ENCODE measurements at regions not wholly inside any gene's neighbourhood (a gene's known extent, or its start where the extent isn't known, plus 50 kb on each side); places are given as distances from the start of the nearest gene placed in this dataset.

DNA sequence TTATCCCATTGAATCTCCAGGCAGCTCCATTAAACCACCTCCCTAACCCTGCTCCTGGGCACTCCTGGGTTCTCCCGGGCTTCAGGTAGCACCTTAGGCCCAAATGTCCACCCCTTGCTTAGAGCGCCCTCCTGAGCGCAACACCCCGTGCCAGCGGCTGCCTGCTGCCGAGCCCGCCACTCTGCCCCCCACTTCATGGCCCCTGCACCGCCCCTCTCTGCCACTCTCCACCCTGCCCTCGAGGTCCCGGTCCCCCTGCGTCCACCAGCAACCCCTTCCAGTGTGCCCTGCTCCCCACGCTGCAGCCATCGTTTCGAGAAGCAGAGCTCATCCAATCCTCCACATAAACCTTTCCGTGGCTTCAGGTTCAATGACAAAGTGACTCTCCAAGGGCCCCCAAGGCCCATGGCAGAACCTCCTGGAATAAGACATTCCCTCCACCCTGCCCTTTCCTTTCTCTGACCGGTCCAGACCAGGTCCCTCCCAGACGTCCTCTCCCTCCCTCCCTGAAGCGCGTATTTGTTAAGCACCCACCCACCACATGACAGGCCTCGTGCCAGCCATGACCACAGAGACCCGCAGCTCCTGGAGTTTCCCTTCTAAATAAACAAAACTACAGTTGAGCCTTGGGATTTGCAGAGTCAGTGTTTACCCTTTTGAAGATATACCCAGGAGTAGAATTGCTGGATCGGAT lies 66.6 kb downstream of the ARHGEF18 start:
- Histone ChIP-seq H3K27ac (ENCODE audit: extremely low read length, insufficient read depth, low read length) (peak overlapping the region; percentile 61), H2AFZ (ENCODE audit: low read length) (no peak overlapping the region), H3K27me3 (ENCODE audit: control insufficient read depth in 1 of 2, insufficient read depth in 2 of 2, low read length in 2 of 2) (no peaks in the 10 kb centered on the region), H3K4me3 (replicated peaks in 1 of 3; ENCODE audit: insufficient read depth in 1 of 3, low read depth in 2 of 3, low read length in 3 of 3) (peak overlapping the region in 2 of 3 experiments; percentile 15 to 35; a peak in 3 of 6 replicates), H3K4me2 (ENCODE audit: low read depth, low read length) (peak overlapping the region; percentile 53), H3K79me2 (ENCODE audit: insufficient read depth, low read length) (peaks cover 6% of the 10 kb centered on the region), H3K9ac (ENCODE audit: insufficient read depth, low read depth, low read length) (peak overlapping the region; percentile 23; the same call in 1 of the 2 replicates), H3K9me3 (ENCODE audit: low read length) (no peaks in the 10 kb centered on the region), H3K4me1 (ENCODE audit: insufficient read depth, low read length) (peaks cover 14% of the 10 kb centered on the region), H4K20me1 (ENCODE audit: insufficient read depth, low read length) (no peaks in the 10 kb centered on the region), H3K36me3 (replicated peaks in 1 of 2; ENCODE audit: control insufficient read depth in 1 of 2, insufficient read depth in 2 of 2, low read length in 2 of 2) (no peaks in the 10 kb centered on the region; a peak in 1 of 5 replicates)
- ChIA-PET CTCF (ENCODE audit: low intra/inter-chr PET ratio, low total read pairs) (no interaction called here), POLR2A (interaction anchor here (0.9 to 2.0 kb wide), 2 partner anchors 20 to 316 kb away, joined by 3 to 12 read pairs; no protein-coding TSS in a partner anchor)
- intact Hi-C loops (cut with micrococcal nuclease; ENCODE audit: unreplicated experiment) (no loop called here), in situ Hi-C loops (cut with HindIII; ENCODE audit: extremely low pct_ligation_motif_present, low pct_unique_long_range_greater_than_20kb) (no loop called here)
- FAIRE-seq (peak; percentile 75), DNase-seq (ENCODE audit: low spot score) (peak; percentile 74), ATAC-seq (peak; percentile 86)
- WGBS (ENCODE audit: low lambda C conversion rate), result 36% methylated on average over 21 of the region's 22 CpGs
- BruUV-seq (replicated peaks), result no TSS peak
- TF ChIP-seq RXRA (CRISPR knock-in tag; IDR thresholded peaks at IDR 0.05) (no peak), HOXD1 (CRISPR knock-in tag; IDR thresholded peaks at IDR 0.05) (no peak), KLF16 (CRISPR knock-in tag; IDR thresholded peaks at IDR 0.05) (0 out of 4 replicates have a peak, but pooled peaks of 1 of the 2 experiments have one; percentile 55), TARDBP (CRISPR knock-in tag; IDR thresholded peaks at IDR 0.05) (0 out of 2 replicates have a peak, but pooled peaks have one; percentile 26), ZNF567 (CRISPR knock-in tag; IDR thresholded peaks at IDR 0.05; ENCODE audit: borderline replicate concordance) (no peak), SP1 (IDR thresholded peaks at IDR 0.05) (no peak), SP1 (CRISPR knock-in tag; IDR thresholded peaks at IDR 0.05) (no peak), PTBP1 (IDR thresholded peaks at IDR 0.05; ENCODE audit: low read depth, low read length, poor library complexity, severe bottlenecking) (no peak), ZNF670 (CRISPR knock-in tag; IDR thresholded peaks at IDR 0.05; ENCODE audit: borderline replicate concordance) (no peak), LCORL (IDR thresholded peaks at IDR 0.05) (no peak), LCORL (CRISPR knock-in tag; IDR thresholded peaks at IDR 0.05) (peak; percentile 27; the same call in 1 of the 2 replicates), ISL2 (CRISPR knock-in tag; IDR thresholded peaks at IDR 0.05) (no peak), ZNF891 (CRISPR knock-in tag; IDR thresholded peaks at IDR 0.05) (no peak), THAP11 (CRISPR knock-in tag; IDR thresholded peaks at IDR 0.05) (peak; percentile 62), ZNF75D (CRISPR knock-in tag; IDR thresholded peaks at IDR 0.05; ENCODE audit: borderline replicate concordance) (no peak), RFXAP (CRISPR knock-in tag; IDR thresholded peaks at IDR 0.05; ENCODE audit: borderline replicate concordance) (no peak)
- TF ChIP-seq, protein P1, sequence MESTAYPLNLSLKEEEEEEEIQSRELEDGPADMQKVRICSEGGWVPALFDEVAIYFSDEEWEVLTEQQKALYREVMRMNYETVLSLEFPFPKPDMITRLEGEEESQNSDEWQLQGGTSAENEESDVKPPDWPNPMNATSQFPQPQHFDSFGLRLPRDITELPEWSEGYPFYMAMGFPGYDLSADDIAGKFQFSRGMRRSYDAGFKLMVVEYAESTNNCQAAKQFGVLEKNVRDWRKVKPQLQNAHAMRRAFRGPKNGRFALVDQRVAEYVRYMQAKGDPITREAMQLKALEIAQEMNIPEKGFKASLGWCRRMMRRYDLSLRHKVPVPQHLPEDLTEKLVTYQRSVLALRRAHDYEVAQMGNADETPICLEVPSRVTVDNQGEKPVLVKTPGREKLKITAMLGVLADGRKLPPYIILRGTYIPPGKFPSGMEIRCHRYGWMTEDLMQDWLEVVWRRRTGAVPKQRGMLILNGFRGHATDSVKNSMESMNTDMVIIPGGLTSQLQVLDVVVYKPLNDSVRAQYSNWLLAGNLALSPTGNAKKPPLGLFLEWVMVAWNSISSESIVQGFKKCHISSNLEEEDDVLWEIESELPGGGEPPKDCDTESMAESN (CRISPR knock-in tag; conservative IDR thresholded peaks at IDR 0.05), result no peak
- TF ChIP-seq, protein P2, sequence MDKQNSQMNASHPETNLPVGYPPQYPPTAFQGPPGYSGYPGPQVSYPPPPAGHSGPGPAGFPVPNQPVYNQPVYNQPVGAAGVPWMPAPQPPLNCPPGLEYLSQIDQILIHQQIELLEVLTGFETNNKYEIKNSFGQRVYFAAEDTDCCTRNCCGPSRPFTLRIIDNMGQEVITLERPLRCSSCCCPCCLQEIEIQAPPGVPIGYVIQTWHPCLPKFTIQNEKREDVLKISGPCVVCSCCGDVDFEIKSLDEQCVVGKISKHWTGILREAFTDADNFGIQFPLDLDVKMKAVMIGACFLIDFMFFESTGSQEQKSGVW (CRISPR knock-in tag; IDR thresholded peaks at IDR 0.05; ENCODE audit: borderline replicate concordance), result no peak
- TF ChIP-seq, protein P3, sequence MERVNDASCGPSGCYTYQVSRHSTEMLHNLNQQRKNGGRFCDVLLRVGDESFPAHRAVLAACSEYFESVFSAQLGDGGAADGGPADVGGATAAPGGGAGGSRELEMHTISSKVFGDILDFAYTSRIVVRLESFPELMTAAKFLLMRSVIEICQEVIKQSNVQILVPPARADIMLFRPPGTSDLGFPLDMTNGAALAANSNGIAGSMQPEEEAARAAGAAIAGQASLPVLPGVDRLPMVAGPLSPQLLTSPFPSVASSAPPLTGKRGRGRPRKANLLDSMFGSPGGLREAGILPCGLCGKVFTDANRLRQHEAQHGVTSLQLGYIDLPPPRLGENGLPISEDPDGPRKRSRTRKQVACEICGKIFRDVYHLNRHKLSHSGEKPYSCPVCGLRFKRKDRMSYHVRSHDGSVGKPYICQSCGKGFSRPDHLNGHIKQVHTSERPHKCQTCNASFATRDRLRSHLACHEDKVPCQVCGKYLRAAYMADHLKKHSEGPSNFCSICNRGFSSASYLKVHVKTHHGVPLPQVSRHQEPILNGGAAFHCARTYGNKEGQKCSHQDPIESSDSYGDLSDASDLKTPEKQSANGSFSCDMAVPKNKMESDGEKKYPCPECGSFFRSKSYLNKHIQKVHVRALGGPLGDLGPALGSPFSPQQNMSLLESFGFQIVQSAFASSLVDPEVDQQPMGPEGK (CRISPR knock-in tag; IDR thresholded peaks at IDR 0.05), result peak; percentile 75
- TF ChIP-seq, protein P4, sequence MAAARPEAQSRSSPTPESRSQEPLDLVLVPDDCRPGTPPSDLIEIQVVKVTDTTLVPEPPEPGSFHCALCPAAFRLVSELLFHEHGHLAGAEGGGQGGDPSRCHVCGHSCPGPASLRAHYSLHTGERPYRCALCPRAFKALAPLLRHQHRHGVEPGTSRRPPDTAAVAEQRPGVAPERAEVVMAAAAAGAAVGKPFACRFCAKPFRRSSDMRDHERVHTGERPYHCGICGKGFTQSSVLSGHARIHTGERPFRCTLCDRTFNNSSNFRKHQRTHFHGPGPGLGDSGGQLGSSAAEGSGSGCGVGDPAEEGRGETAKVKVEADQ (CRISPR knock-in tag; IDR thresholded peaks at IDR 0.05; ENCODE audit: borderline replicate concordance), result no peak

Measured in HepG2 (cell line).